ENCODE measurements at regions not wholly inside any gene's neighbourhood (a gene's known extent, or its start where the extent isn't known, plus 50 kb on each side); places are given as distances from the start of the nearest gene placed in this dataset.

DNA sequence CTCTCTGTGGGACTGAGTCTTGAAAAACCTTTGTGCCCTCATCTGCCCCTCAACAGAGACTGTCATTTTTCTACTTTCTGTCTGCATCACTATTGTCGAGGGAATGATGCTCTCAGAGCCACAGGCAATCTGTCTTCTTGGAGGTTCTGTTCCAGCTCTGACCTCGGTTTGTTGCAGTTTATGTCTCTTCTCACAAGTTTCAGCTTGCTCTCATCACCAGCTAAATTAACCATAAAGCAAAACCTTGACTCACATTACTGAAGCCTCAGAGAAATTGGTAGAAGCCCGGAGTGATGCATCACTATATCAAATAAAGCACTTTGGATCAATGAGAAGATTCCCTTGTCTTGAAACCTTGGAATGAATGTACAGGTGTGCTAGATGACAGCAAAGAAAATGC lies 60.6 kb upstream of the BLID start:
- Mint-ChIP-seq H3K9me3 (no peaks in the 10 kb centered on the region), H3K36me3 (ENCODE audit: low read depth) (no peaks in the 10 kb centered on the region), H3K4me1 (ENCODE audit: low read depth) (no peaks in the 10 kb centered on the region), H3K4me3 (no peak overlapping the region), H3K27me3 (peaks cover 2% of the 10 kb centered on the region), H3K27ac (no peak overlapping the region)
- ChIA-PET CTCF (interaction anchor here (0.9 kb wide), 1 partner anchor 69 kb away, joined by 3 read pairs; no protein-coding TSS in a partner anchor), POLR2A (no interaction called here)
- TF ChIP-seq CTCF (IDR thresholded peaks at IDR 0.05) = no peak
- ATAC-seq (no peak), DNase-seq (no peak)
- intact Hi-C loops (cut with micrococcal nuclease) = no loop called here

DNA sequence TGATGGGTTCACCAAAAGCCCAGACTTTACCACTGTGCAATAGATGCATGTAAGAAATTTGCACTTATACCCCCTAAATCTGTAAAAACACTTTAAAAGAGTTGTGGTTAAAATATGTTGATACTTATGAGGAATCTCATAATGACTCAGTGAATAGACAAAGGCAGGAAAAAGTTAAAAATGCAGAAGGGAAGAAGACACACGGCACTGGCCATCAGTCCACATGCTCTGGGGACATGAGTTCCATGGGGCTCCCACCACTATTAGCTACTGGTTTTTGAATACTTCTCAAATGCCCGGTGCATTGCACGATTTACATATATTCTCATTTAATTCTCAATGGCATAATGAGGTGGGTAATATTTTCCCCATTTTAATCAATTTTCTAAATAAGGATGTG lies 59.3 kb upstream of the BLID start:
- H3K36me3 Mint-ChIP-seq (ENCODE audit: low read depth) = no peaks in the 10 kb centered on the region
- peaks cover 2% of the 10 kb centered on the region for H3K27me3 Mint-ChIP-seq
- intact Hi-C loops (cut with micrococcal nuclease) = no loop called here
- POLR2A ChIA-PET = interaction anchor here (0.6 kb wide), 1 partner anchor 10 kb away, joined by 3 read pairs; no protein-coding TSS in a partner anchor
- DNase-seq (no peak), ATAC-seq (no peak)
- no peak for TF ChIP-seq CTCF (IDR thresholded peaks at IDR 0.05)
- H3K4me1 Mint-ChIP-seq (ENCODE audit: low read depth) = no peaks in the 10 kb centered on the region
- no peak overlapping the region for H3K27ac Mint-ChIP-seq
- H3K4me3 Mint-ChIP-seq = no peak overlapping the region
- CTCF ChIA-PET = interaction anchor here (0.7 kb wide), 1 partner anchor 980 kb away, joined by 3 read pairs; no protein-coding TSS in a partner anchor
- no peaks in the 10 kb centered on the region for H3K9me3 Mint-ChIP-seq

DNA sequence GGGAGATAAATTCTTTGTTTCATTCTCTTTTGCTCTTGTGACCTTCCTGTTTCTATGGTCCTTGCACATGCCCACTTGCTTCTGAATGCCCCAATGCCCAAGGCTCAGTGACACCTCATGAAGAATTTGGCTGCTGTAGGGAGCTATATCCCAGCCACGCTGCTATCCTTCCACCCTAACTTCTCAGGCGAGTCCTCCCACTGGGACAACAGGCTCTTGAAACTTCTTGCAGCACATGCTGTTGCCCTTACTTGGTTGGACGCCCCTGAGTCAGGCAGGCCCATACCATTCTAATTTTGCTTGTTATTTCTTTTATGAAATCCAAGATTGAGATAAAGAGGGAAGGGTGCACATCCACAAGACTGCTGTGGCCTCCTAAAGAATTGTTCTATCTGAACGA lies 57.6 kb upstream of the BLID start:
- CTCF ChIA-PET = no interaction called here
- H3K9me3 Mint-ChIP-seq = no peaks in the 10 kb centered on the region

DNA sequence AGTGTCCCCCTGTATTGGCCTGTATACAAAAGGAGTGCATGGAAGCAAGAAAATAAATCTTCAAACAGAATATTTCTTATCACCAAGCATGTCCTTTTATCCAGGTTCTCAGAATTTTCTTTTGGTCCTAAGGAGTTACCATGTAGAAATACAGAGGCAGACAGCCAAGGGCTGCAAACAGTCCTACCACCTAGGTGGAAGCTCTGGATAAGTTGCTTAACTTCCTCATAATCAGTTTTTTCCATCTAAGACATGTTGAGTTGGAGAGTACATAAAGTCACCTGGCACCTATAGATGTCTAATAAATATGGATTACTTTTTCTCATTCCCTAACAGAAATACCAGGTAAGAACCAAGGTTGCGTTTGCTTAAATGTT lies 57.0 kb upstream of the BLID start:
- H3K36me3 Mint-ChIP-seq (ENCODE audit: low read depth) = no peaks in the 10 kb centered on the region
- TF ChIP-seq CTCF (IDR thresholded peaks at IDR 0.05) = no peak
- H3K27me3 Mint-ChIP-seq = peaks cover 4% of the 10 kb centered on the region
- no peaks in the 10 kb centered on the region for H3K4me1 Mint-ChIP-seq (ENCODE audit: low read depth)
- POLR2A ChIA-PET = no interaction called here
- H3K27ac Mint-ChIP-seq = no peak overlapping the region
- ATAC-seq (no peak), DNase-seq (no peak)
- intact Hi-C loops (cut with micrococcal nuclease) = no loop called here
- no peaks in the 10 kb centered on the region for H3K9me3 Mint-ChIP-seq
- no peak overlapping the region for H3K4me3 Mint-ChIP-seq
- CTCF ChIA-PET = no interaction called here

More for the DNA sequence above, 57.6 kb upstream of the BLID start:
- H3K27ac Mint-ChIP-seq = no peak overlapping the region
- no peak overlapping the region for H3K4me3 Mint-ChIP-seq
- H3K27me3 Mint-ChIP-seq = peaks cover 3% of the 10 kb centered on the region
- DNase-seq (no peak), ATAC-seq (no peak)
- TF ChIP-seq CTCF (IDR thresholded peaks at IDR 0.05) = no peak
- H3K4me1 Mint-ChIP-seq (ENCODE audit: low read depth) = no peaks in the 10 kb centered on the region
- no peaks in the 10 kb centered on the region for H3K36me3 Mint-ChIP-seq (ENCODE audit: low read depth)
- POLR2A ChIA-PET = no interaction called here
- intact Hi-C loops (cut with micrococcal nuclease) = no loop called here

GRCh38 chr11:122172352-122173073 lies 56.5 kb upstream of the BLID start:
- ATAC-seq (no peak), DNase-seq (no peak)
- intact Hi-C loops (cut with micrococcal nuclease) = no loop called here
- Mint-ChIP-seq H3K4me1 (ENCODE audit: low read depth) (no peaks in the 10 kb centered on the region), H3K27ac (no peak overlapping the region), H3K9me3 (no peaks in the 10 kb centered on the region), H3K4me3 (no peak overlapping the region), H3K36me3 (ENCODE audit: low read depth) (no peaks in the 10 kb centered on the region), H3K27me3 (peaks cover 4% of the 10 kb centered on the region)
- ChIA-PET POLR2A (no interaction called here), CTCF (no interaction called here)
- TF ChIP-seq CTCF (IDR thresholded peaks at IDR 0.05) = no peak

Measured in activated CD8-positive, alpha-beta T cell treated with anti-CD3 and anti-CD28 coated beads for 36 hours (primary cell).